Uterus (tissue), 2 donors: ENCODE measurements at regions not wholly inside any gene's neighbourhood (a gene's known extent, or its start where the extent isn't known, plus 50 kb on each side); places are given as distances from the start of the nearest gene placed in this dataset.

Source experiments
- CTCF ChIP-seq, 4 experiments: fragments of 200-600 bp in 2 of 4; fragments of 450-650 bp in 2 of 4; sonication (generic) in 2 of 4; IDR thresholded peaks; one replicate each; pipeline ENCODE4 v1.5.1; 2016 to 2019; ENCODE audit warnings: antibody characterized with exemption in 4 of 4, mild to moderate bottlenecking in 2 of 4, moderate library complexity in 1 of 4
- POLR2A ChIP-seq, 2 donors: fragments of 450-650 bp; IDR thresholded peaks; one replicate each; pipeline ENCODE4 v1.6.1; 2016; ENCODE audit warnings: antibody characterized with exemption in 2 of 2, mild to moderate bottlenecking in 1 of 2, moderate library complexity in 1 of 2

- TF ChIP-seq CTCF (IDR thresholded peaks at IDR 0.05) (no peak), POLR2A (IDR thresholded peaks at IDR 0.05) (no peak)
Observed at GRCh38 chr4:175326796-175327195, 408.6 kb downstream of the ADAM29 start.
